GM21717 (cell line): ENCODE measurements at regions not wholly inside any gene's neighbourhood (a gene's known extent, or its start where the extent isn't known, plus 50 kb on each side); places are given as distances from the start of the nearest gene placed in this dataset.
"Not testable (repeated sequence)": the region's sequence is repeated elsewhere in the genome, so short reads cannot be mapped to it uniquely, and the experiment has no call there.

ENCODE experiments used
- ATAC-seq: cut with Tn5 transposase; IDR thresholded peaks from one replicate; pipeline ENCODE4 v1.9.1; 2021; ENCODE audit warnings: mild to moderate bottlenecking, moderate library complexity; ENCODE audit not compliant: unreplicated experiment

GRCh38 chr1:146297781-146298574 is 69.2 kb upstream of the NOTCH2NLA start:
- ATAC-seq = peak; percentile 33

- ATAC-seq = peak; percentile 49
Measured at GRCh38 chr1:146292940-146293936, 64.4 kb upstream of the NOTCH2NLA start.

- not testable (repeated sequence) for ATAC-seq
Measured at GRCh38 chr1:146292424-146292823, 63.6 kb upstream of the NOTCH2NLA start.

- not testable (repeated sequence) for ATAC-seq
Measured at GRCh38 chr1:146287881-146288280, 59.1 kb upstream of the NOTCH2NLA start.

- ATAC-seq = peak; percentile 61
Measured at GRCh38 chr1:146284760-146285159, 55.9 kb upstream of the NOTCH2NLA start.

GRCh38 chr1:146283527-146283880 is 54.7 kb upstream of the NOTCH2NLA start:
- peak; percentile 37 for ATAC-seq

GRCh38 chr1:146282807-146283526 is 54.1 kb upstream of the NOTCH2NLA start:
- peak; percentile 77 for ATAC-seq

GRCh38 chr1:146281522-146281921 is 52.7 kb upstream of the NOTCH2NLA start:
- ATAC-seq = not testable (repeated sequence)

GRCh38 chr1:146278758-146279157 is 49.9 kb upstream of the NOTCH2NLA start:
- not testable (repeated sequence) for ATAC-seq
